Adrenal gland (tissue), 9 donors: ENCODE measurements at regions not wholly inside any gene's neighbourhood (a gene's known extent, or its start where the extent isn't known, plus 50 kb on each side); places are given as distances from the start of the nearest gene placed in this dataset.

Experiments
- DNase-seq, 7 donors: peaks; one replicate each; pipeline ENCODE4 v3.0.0-alpha.2; 2019 to 2020
- H3K27ac ChIP-seq, 5 donors: fragments of 200-600 bp; sonication (generic) in 4 of 5; 1 replicate in 3 of 5; 2 replicates in 2 of 5; pipeline versions ENCODE4 v1.5.1 to v1.8.0; 2016 to 2020; ENCODE audit warnings: mild to moderate bottlenecking in 1 of 5
- H3K27me3 ChIP-seq: fragments of 200-600 bp; 2 replicates; pipeline ENCODE4 v1.8.0; 2021
- H3K36me3 ChIP-seq, 2 donors: fragments of 200-600 bp; replicated peaks in 1 of 2; 1 replicate in 1 of 2; 2 replicates in 1 of 2; pipeline versions ENCODE4 v1.5.1 to v1.8.0; 2018 to 2022
- H3K4me1 ChIP-seq, 2 donors: fragments of 200-600 bp; replicated peaks in 1 of 2; 1 replicate in 1 of 2; 2 replicates in 1 of 2; pipeline versions ENCODE4 v1.5.1 to v1.8.0; 2018 to 2021
- H3K4me3 ChIP-seq, 4 donors: fragments of 200-600 bp; sonication (generic) in 3 of 4; one replicate each; pipeline ENCODE4 v1.5.1; 2016 to 2018
- H3K9me3 ChIP-seq, 3 donors: fragments of 200-600 bp; sonication (generic) in 1 of 3; replicated peaks in 1 of 3; 1 replicate in 2 of 3; 2 replicates in 1 of 3; pipeline versions ENCODE4 v1.5.1 to v1.8.0; 2016 to 2021
- CTCF ChIP-seq, 6 experiments: fragments of 450-650 bp in 4 of 6; fragments of 200-600 bp in 2 of 6; sonication (generic) in 1 of 6; IDR thresholded peaks; 1 replicate in 5 of 6; 2 replicates in 1 of 6; pipeline versions ENCODE4 v1.5.1 to v1.8.0; 2016 to 2021; ENCODE audit warnings: antibody characterized with exemption in 6 of 6, mild to moderate bottlenecking in 2 of 6, moderate library complexity in 1 of 6
- POLR2A ChIP-seq, 2 donors: fragments of 450-650 bp; IDR thresholded peaks; one replicate each; pipeline ENCODE4 v1.6.1; 2017; ENCODE audit warnings: antibody characterized with exemption in 2 of 2, mild to moderate bottlenecking in 2 of 2, moderate library complexity in 1 of 2
- WGBS, 4 donors: extraction: QIAGEN DNeasy Blood & Tissue Kit in 2 of 4; methylation state at CpG; one replicate each; pipeline versions ENCODE4 v1.1.5 to v1.1.7; 2013 to 2017; 5-methylcytosine and 5-hydroxymethylcytosine counted together
- intact Hi-C, 2 donors: fragments of 100-400 bp; cut with DNase I; formaldehyde crosslinking; loops; one replicate each; pipeline versions ENCODE4 v1.14.1 to v1.15.0; 2022 to 2023
- donor health status: healthy with polysubstance abuse.
- donor health status: Bipolar disorder and iron deficiency.
- donor health status: DM: yes; HTN: yes; CAD: no.
- donor health status: DM: no; HTN: no; CAD: no.
- donor health status: DM: no; HTN: no; CAD: no.

- intact Hi-C loops: no loop called here
- Histone ChIP-seq H3K4me3 (no peak overlapping the region), H3K4me1 (no peaks in the 10 kb centered on the region), H3K9me3 (no peaks in the 10 kb centered on the region), H3K36me3 (no peaks in the 10 kb centered on the region), H3K27me3 (no peaks in the 10 kb centered on the region), H3K27ac (no peak overlapping the region)
- no peak for TF ChIP-seq CTCF (IDR thresholded peaks at IDR 0.05)
- no peak for DNase-seq
- 89 to 95% (median 91%) methylated on average over 5 of the region's 5 CpGs for WGBS, 4 donors
Observed at GRCh38 chr10:131755200-131755599, 145.6 kb upstream of the PPP2R2D start.

DNA sequence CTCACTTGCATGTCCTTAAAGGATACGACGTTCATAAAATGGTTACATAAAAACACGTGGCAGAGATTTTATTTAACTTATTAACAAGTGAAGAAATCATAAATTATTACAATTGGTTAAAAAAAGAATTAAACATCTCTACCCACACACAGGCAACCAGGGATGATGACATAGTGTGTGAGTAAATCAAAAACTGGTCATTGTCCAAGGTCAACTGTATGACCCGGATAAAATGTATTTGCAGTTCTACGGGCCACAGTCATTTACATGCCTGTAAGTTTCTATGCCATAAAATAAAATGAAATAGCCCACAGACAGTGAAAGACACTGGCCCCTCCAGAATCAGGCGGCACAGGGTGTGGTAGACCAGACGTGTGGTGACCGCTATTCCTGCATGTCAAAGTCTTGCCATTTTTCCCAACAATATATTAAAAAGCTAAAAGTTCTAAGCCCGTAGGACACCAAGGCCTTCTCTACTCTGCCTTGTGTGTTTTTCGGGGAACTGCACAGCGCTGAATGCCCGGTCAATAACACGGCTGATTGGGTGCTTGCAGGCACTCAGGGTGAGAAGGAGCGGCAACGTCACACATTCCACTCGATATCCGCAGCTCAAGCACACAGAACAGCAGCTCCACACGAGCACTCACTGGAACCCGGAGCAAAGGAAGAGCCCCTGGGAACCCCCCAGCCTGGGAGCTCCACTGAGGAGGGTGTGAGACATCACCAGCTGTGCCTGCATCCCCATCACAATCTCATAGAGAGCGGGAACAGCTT lies 143.3 kb upstream of the PPP2R2D start:
- no peak for TF ChIP-seq CTCF (IDR thresholded peaks at IDR 0.05)
- no peak for TF ChIP-seq POLR2A (IDR thresholded peaks at IDR 0.05)
- WGBS, 4 donors: 71 to 76% (median 75%) methylated on average over 19 to 20 of the region's 20 CpGs
- DNase-seq: no peak
- H3K27ac ChIP-seq: no peak overlapping the region
- H3K4me1 ChIP-seq: no peaks in the 10 kb centered on the region
- no peaks in the 10 kb centered on the region for H3K9me3 ChIP-seq
- no peaks in the 10 kb centered on the region for H3K36me3 ChIP-seq
- no peak overlapping the region for H3K4me3 ChIP-seq
- no peaks in the 10 kb centered on the region for H3K27me3 ChIP-seq
- intact Hi-C loops: no loop called here

GRCh38 chr10:131758062-131758938 lies 142.5 kb upstream of the PPP2R2D start:
- Histone ChIP-seq H3K27me3 (no peaks in the 10 kb centered on the region), H3K27ac (no peak overlapping the region), H3K4me1 (no peaks in the 10 kb centered on the region), H3K4me3 (no peak overlapping the region), H3K36me3 (no peaks in the 10 kb centered on the region), H3K9me3 (no peaks in the 10 kb centered on the region)
- DNase-seq: no peak
- 77 to 85% (median 80%) methylated on average over 17 to 18 of the region's 18 CpGs for WGBS, 4 donors
- intact Hi-C loops: no loop called here
- no peak for TF ChIP-seq POLR2A (IDR thresholded peaks at IDR 0.05)
- TF ChIP-seq CTCF (IDR thresholded peaks at IDR 0.05): no peak

DNA sequence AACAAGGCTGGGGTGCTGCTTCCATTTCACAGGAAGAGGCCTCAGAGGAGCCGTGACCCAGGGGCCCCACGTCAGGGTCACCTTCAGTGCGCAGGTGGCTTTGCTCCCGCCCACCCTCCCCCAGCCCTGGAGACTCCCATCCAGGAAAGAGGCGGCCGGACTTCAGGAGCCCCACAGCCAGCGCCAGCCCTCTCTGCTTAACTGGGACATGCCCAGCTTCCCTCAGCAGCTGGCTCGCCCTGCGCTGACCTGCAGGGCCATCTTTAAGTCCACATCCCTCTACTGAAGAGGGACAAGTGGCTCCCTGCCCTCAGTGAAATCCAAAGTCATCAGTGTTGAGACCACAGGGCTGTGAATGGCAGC lies 141.9 kb upstream of the PPP2R2D start:
- intact Hi-C loops: no loop called here
- 77 to 87% (median 83%) methylated on average over 4 to 9 of the region's 9 CpGs for WGBS, 4 donors
- no peak for DNase-seq
- no peaks in the 10 kb centered on the region for H3K27me3 ChIP-seq
- TF ChIP-seq CTCF (IDR thresholded peaks at IDR 0.05): no peak
- no peak for TF ChIP-seq POLR2A (IDR thresholded peaks at IDR 0.05)
- no peaks in the 10 kb centered on the region for H3K4me1 ChIP-seq
- no peak overlapping the region for H3K4me3 ChIP-seq
- no peaks in the 10 kb centered on the region for H3K36me3 ChIP-seq
- H3K27ac ChIP-seq: no peak overlapping the region
- no peaks in the 10 kb centered on the region for H3K9me3 ChIP-seq
